ENCODE measurements at regions not wholly inside any gene's neighbourhood (a gene's known extent, or its start where the extent isn't known, plus 50 kb on each side); places are given as distances from the start of the nearest gene placed in this dataset.

DNA sequence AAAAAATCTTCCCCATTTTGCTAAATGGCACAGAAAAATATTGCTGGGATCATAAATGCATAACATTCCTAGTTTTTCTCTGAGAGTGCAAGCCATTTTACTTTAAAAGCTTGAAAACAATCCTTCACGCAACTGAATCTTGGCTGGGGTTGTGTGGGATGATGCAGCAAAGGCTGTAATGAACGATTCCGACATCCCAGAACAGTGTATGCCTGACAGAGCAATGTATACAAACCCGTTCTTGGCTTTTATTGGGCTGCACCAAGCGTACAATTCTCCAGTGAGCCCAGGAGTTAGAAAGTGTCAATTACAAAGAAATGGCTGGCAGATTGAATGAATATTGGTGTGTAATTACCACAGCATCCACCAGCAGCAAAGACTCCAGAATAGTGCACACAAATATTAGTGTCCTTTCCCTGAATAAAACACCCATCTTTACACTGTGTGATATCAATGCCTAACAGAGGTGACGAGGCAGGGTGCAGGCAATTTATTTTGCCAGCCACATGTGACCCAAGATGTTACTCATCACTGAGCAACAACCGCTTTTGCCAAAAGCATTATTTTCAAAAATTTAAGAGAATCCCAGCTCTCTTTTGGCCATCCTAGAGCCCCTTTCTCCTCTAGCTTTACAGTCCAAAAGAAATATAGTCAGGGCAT lies 578.6 kb upstream of the CHAC2 start:
- TF ChIP-seq, protein P1, sequence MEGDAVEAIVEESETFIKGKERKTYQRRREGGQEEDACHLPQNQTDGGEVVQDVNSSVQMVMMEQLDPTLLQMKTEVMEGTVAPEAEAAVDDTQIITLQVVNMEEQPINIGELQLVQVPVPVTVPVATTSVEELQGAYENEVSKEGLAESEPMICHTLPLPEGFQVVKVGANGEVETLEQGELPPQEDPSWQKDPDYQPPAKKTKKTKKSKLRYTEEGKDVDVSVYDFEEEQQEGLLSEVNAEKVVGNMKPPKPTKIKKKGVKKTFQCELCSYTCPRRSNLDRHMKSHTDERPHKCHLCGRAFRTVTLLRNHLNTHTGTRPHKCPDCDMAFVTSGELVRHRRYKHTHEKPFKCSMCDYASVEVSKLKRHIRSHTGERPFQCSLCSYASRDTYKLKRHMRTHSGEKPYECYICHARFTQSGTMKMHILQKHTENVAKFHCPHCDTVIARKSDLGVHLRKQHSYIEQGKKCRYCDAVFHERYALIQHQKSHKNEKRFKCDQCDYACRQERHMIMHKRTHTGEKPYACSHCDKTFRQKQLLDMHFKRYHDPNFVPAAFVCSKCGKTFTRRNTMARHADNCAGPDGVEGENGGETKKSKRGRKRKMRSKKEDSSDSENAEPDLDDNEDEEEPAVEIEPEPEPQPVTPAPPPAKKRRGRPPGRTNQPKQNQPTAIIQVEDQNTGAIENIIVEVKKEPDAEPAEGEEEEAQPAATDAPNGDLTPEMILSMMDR (optimal IDR thresholded peaks at IDR 0.05 in 1 of 3, IDR thresholded peaks at IDR 0.05 in 1 of 3, conservative IDR thresholded peaks at IDR 0.05 in 1 of 3; ENCODE audit: extremely low read depth in 1 of 3, insufficient read depth in 2 of 3, low read length in 3 of 3) = no peak
- no peak for TF ChIP-seq EZH2 (IDR thresholded peaks at IDR 0.05; ENCODE audit: low read length)
